Endothelial cell of umbilical vein (primary cell): ENCODE measurements at regions not wholly inside any gene's neighbourhood (a gene's known extent, or its start where the extent isn't known, plus 50 kb on each side); places are given as distances from the start of the nearest gene placed in this dataset.

Experiments used
- BruUV-seq: library from RNA; stranded (reverse); fragments of 400-500 nt; replicated peaks from 2 replicates; lab custom pipeline; 2021; lab: Mats Ljungman, UMichigan
- CTCF ChIA-PET: fragments of 300-600, 350-600 bp; sonication (Branson Sonifier 250); formaldehyde crosslinking; loops from one replicate; lab custom pipeline; 2021; ENCODE audit warnings: antibody characterized with exemption, inconsistent platforms; lab: Charles Lee
- POLR2A ChIA-PET: fragments of 300-600, 350-600 bp; sonication (Branson Sonifier 250); formaldehyde crosslinking; loops from one replicate; lab custom pipeline; 2021; ENCODE audit warnings: antibody characterized with exemption, inconsistent platforms; lab: Charles Lee
- DNase-seq: peaks from one replicate; pipeline ENCODE4 v3.0.0-alpha.2; 2011; ENCODE audit warnings: low read depth, low spot score
- FAIRE-seq: peaks from 2 replicates; lab custom pipeline; 2011; peaks lifted over from hg19 to GRCh38; lab: Jason Lieb, UNC
- H2AFZ ChIP-seq: 2 replicates; pipeline ENCODE4 v1.6.0; 2012; ENCODE audit warnings: low read depth, low read length, control low read depth, inconsistent platforms
- H3K27ac ChIP-seq: 2 replicates; pipeline ENCODE4 v1.5.1; 2011; ENCODE audit warnings: low read depth, mild to moderate bottlenecking, control low read depth, low read length, moderate library complexity; ENCODE audit not compliant: insufficient read depth
- H3K27me3 ChIP-seq, 2 experiments: 2 replicates each; pipeline versions ENCODE4 v1.6.0 to v1.6.1; 2011; ENCODE audit warnings: low read length in 2 of 2, mixed read lengths in 1 of 2; ENCODE audit not compliant: control insufficient read depth in 2 of 2, insufficient read depth in 2 of 2
- H3K36me3 ChIP-seq, 2 experiments: 2 replicates in 1 of 2; 3 replicates in 1 of 2; pipeline ENCODE4 v1.5.1; 2011; ENCODE audit warnings: low read length in 2 of 2, mild to moderate bottlenecking in 1 of 2, moderate library complexity in 1 of 2; ENCODE audit not compliant: control insufficient read depth in 2 of 2, insufficient read depth in 2 of 2; ENCODE audit errors: extremely low read depth in 1 of 2
- H3K4me1 ChIP-seq: 3 replicates; pipeline ENCODE4 v1.5.1; 2011; ENCODE audit warnings: mild to moderate bottlenecking, low read length; ENCODE audit not compliant: control insufficient read depth, insufficient read depth; ENCODE audit errors: extremely low read depth
- H3K4me2 ChIP-seq: 2 replicates; pipeline ENCODE4 v1.6.1; 2011; ENCODE audit warnings: low read length, control low read depth, mixed read lengths; ENCODE audit not compliant: insufficient read depth
- H3K4me3 ChIP-seq, 3 experiments: fragments of 200-600 bp in 1 of 3; sonication (generic), shearing (Covaris generic) in 1 of 3; replicated peaks in 1 of 3; 2 replicates each; pipeline ENCODE4 v1.5.1; 2011 to 2016; ENCODE audit warnings: control low read depth in 3 of 3, low read length in 3 of 3, mild to moderate bottlenecking in 2 of 3, inconsistent platforms in 1 of 3, low read depth in 1 of 3, moderate library complexity in 1 of 3; ENCODE audit not compliant: insufficient read depth in 1 of 3
- H3K79me2 ChIP-seq: 2 replicates; pipeline ENCODE4 v1.6.0; 2012; ENCODE audit warnings: low read length, inconsistent platforms; ENCODE audit not compliant: control insufficient read depth, insufficient read depth
- H3K9ac ChIP-seq: replicated peaks from 2 replicates; pipeline ENCODE3; 2011; ENCODE audit warnings: low read length, control low read depth; ENCODE audit not compliant: insufficient read depth; ENCODE audit errors: extremely low read depth
- H3K9me1 ChIP-seq: replicated peaks from 3 replicates; pipeline ENCODE4 v1.6.0; 2011; ENCODE audit warnings: mild to moderate bottlenecking, low read length; ENCODE audit not compliant: control insufficient read depth, insufficient read depth; ENCODE audit errors: extremely low read depth
- H3K9me3 ChIP-seq: replicated peaks from 2 replicates; pipeline ENCODE4 v1.5.1; 2012; ENCODE audit warnings: low read length, inconsistent platforms; ENCODE audit not compliant: control insufficient read depth, insufficient read depth
- H4K20me1 ChIP-seq: replicated peaks from 2 replicates; pipeline ENCODE3; 2011; ENCODE audit warnings: mild to moderate bottlenecking, low read length; ENCODE audit not compliant: control insufficient read depth, insufficient read depth; ENCODE audit errors: extremely low read depth
- EZH2 ChIP-seq: IDR thresholded peaks from 2 replicates; pipeline ENCODE4 v1.6.1; 2012; ENCODE audit warnings: borderline replicate concordance, low read depth, mild to moderate bottlenecking, moderate library complexity, low read length, inconsistent platforms; ENCODE audit not compliant: severe bottlenecking
- FOS ChIP-seq: IDR thresholded peaks from 2 replicates; pipeline ENCODE4 v1.6.1; 2011; ENCODE audit warnings: mild to moderate bottlenecking, low read length, moderate library complexity, borderline replicate concordance; ENCODE audit not compliant: insufficient read depth
- GATA2 ChIP-seq: IDR thresholded peaks from 2 replicates; pipeline ENCODE4 v1.7.0; 2011; ENCODE audit warnings: low read depth, mild to moderate bottlenecking, moderate library complexity, mixed read lengths, low read length; ENCODE audit not compliant: insufficient read length, insufficient read depth
- JUN ChIP-seq: IDR thresholded peaks from 2 replicates; pipeline ENCODE4 v1.6.1; 2011; ENCODE audit warnings: borderline replicate concordance, low read depth; ENCODE audit not compliant: insufficient read length, insufficient read depth
- MYC ChIP-seq: IDR thresholded peaks from one replicate; pipeline ENCODE4 v1.6.1; 2011; ENCODE audit warnings: mild to moderate bottlenecking, low read depth, low read length
- POLR2A ChIP-seq: IDR thresholded peaks from 2 replicates; pipeline ENCODE4 v1.6.1; 2012; ENCODE audit warnings: low read depth, mild to moderate bottlenecking, control low read depth, low read length
- POLR2AphosphoS5 ChIP-seq: IDR thresholded peaks from 2 replicates; pipeline ENCODE4 v1.6.1; 2012; ENCODE audit warnings: low read depth, mild to moderate bottlenecking, control low read depth, low read length, moderate library complexity; ENCODE audit not compliant: insufficient read depth
- dilution Hi-C: fragments of 300-500 bp; cut with MboI; formaldehyde crosslinking; loops from one replicate; pipeline ENCODE4 v1.15.0; 2019; ENCODE audit warnings: low sequenced_read_pairs; ENCODE audit not compliant: extremely low pct_ligation_motif_present
- intact Hi-C: fragments of 100-400 bp; cut with micrococcal nuclease; formaldehyde crosslinking; loops from one replicate; pipeline ENCODE4 v1.10.0; 2022
- TF ChIP-seq, protein P1 (sequence below): IDR thresholded peaks from 2 replicates; pipeline ENCODE4 v1.6.1; 2011; ENCODE audit not compliant: insufficient read depth, insufficient read length
- TF ChIP-seq, protein P2 (sequence below), 2 donors: IDR thresholded peaks; 1 replicate in 1 of 2; 2 replicates in 1 of 2; pipeline ENCODE4 v1.5.1; 2011; ENCODE audit warnings: low read length in 2 of 2, mild to moderate bottlenecking in 2 of 2, moderate library complexity in 2 of 2, control low read depth in 1 of 2, inconsistent platforms in 1 of 2, low read depth in 1 of 2; ENCODE audit not compliant: insufficient read depth in 1 of 2; ENCODE audit errors: extremely low read depth in 1 of 2

DNA sequence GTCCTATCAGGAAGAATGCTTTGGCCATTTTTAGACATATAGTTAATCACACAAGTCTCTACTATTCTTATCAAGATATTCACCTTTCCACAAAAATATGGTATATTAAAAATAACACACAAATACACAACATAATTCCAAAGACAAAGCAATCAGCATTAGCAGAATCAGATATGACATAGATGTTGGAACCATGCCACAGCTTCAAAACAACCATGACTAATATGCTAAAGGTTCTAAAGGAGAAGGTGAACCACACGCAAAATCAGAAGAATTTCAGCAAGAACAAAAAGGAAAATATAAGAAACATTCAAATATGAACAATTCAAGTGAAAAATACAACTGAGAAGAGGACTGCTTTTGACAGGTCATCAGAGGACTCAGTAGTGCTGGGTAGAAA, 670.2 kb upstream of the SORCS1 start:
- POLR2A ChIA-PET, result no interaction called here
- intact Hi-C loops, result no loop called here
- no peak overlapping the region for H3K4me2 ChIP-seq
- CTCF ChIA-PET, result no interaction called here
- H3K79me2 ChIP-seq, result no peaks in the 10 kb centered on the region
- DNase-seq (no peak), FAIRE-seq (no peak)
- H3K9me1 ChIP-seq, result no peaks in the 10 kb centered on the region
- H3K36me3 ChIP-seq, result no peaks in the 10 kb centered on the region
- TF ChIP-seq GATA2 (no peak), JUN (no peak), POLR2AphosphoS5 (no peak)
- TF ChIP-seq, protein P1, sequence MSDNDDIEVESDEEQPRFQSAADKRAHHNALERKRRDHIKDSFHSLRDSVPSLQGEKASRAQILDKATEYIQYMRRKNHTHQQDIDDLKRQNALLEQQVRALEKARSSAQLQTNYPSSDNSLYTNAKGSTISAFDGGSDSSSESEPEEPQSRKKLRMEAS, result no peak
- H4K20me1 ChIP-seq, result no peaks in the 10 kb centered on the region
- H2AFZ ChIP-seq, result no peak overlapping the region
- H3K9ac ChIP-seq, result no peak overlapping the region
- peaks cover 1% of the 10 kb centered on the region for H3K9me3 ChIP-seq
- H3K4me3 ChIP-seq, result no peak overlapping the region
- BruUV-seq, result no TSS peak
- H3K4me1 ChIP-seq, result no peaks in the 10 kb centered on the region
- H3K27ac ChIP-seq, result no peak overlapping the region
- dilution Hi-C loops, result no loop called here
- H3K27me3 ChIP-seq, result no peaks in the 10 kb centered on the region

DNA sequence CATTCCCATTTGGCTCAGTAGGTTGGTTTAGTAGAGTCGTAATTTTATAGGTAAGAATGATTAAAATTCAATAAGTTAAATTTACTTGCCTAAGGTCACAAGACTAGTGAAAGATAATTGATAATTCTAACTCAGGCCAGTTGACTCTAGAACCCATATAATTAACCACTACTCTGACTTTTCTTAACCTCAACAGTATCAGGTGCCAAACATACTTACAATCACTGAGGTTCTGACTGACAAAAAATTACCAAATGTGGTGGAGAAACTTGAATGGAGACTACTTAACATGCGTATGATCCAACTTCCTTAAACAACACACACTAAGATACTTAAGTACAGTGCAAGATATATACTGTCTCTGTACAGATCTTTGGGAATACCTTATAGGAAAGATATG, 667.3 kb upstream of the SORCS1 start:
- H4K20me1 ChIP-seq, result no peaks in the 10 kb centered on the region
- FAIRE-seq (no peak), DNase-seq (no peak)
- no peaks in the 10 kb centered on the region for H3K9me1 ChIP-seq
- POLR2A ChIA-PET, result interaction anchor here (0.5 kb wide), 1 partner anchor 182 kb away, joined by 4 read pairs; no protein-coding TSS in a partner anchor
- H3K27ac ChIP-seq, result no peak overlapping the region
- no peak overlapping the region for H3K4me3 ChIP-seq
- no peak overlapping the region for H3K9ac ChIP-seq
- H3K9me3 ChIP-seq, result peaks cover 1% of the 10 kb centered on the region
- no peaks in the 10 kb centered on the region for H3K27me3 ChIP-seq
- no TSS peak for BruUV-seq
- intact Hi-C loops (no loop called here), dilution Hi-C loops (no loop called here)
- no peaks in the 10 kb centered on the region for H3K36me3 ChIP-seq
- CTCF ChIA-PET, result no interaction called here
- H3K79me2 ChIP-seq, result no peaks in the 10 kb centered on the region
- H2AFZ ChIP-seq, result no peak overlapping the region
- TF ChIP-seq POLR2AphosphoS5 (no peak), GATA2 (no peak), POLR2A (no peak), EZH2 (no peak), JUN (no peak), FOS (no peak), MYC (no peak)
- TF ChIP-seq, protein P1, result no peak
- TF ChIP-seq, protein P2, sequence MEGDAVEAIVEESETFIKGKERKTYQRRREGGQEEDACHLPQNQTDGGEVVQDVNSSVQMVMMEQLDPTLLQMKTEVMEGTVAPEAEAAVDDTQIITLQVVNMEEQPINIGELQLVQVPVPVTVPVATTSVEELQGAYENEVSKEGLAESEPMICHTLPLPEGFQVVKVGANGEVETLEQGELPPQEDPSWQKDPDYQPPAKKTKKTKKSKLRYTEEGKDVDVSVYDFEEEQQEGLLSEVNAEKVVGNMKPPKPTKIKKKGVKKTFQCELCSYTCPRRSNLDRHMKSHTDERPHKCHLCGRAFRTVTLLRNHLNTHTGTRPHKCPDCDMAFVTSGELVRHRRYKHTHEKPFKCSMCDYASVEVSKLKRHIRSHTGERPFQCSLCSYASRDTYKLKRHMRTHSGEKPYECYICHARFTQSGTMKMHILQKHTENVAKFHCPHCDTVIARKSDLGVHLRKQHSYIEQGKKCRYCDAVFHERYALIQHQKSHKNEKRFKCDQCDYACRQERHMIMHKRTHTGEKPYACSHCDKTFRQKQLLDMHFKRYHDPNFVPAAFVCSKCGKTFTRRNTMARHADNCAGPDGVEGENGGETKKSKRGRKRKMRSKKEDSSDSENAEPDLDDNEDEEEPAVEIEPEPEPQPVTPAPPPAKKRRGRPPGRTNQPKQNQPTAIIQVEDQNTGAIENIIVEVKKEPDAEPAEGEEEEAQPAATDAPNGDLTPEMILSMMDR (IDR thresholded peaks at IDR 0.05; ENCODE audit: extremely low read depth in 1 of 2, insufficient read depth in 1 of 2, low read depth in 1 of 2, low read length in 2 of 2), result no peak
- no peaks in the 10 kb centered on the region for H3K4me1 ChIP-seq
- no peak overlapping the region for H3K4me2 ChIP-seq
